ENCODE measurements at regions not wholly inside any gene's neighbourhood (a gene's known extent, or its start where the extent isn't known, plus 50 kb on each side); places are given as distances from the start of the nearest gene placed in this dataset.

- no peak for DNase-seq (ENCODE audit: extremely low read depth, insufficient read length)
- H3K4me3 ChIP-seq (replicated peaks; ENCODE audit: low read depth, low read length), result no peak overlapping the region
- TF ChIP-seq CTCF (IDR thresholded peaks at IDR 0.05; ENCODE audit: insufficient read depth, low read length, poor library complexity, severe bottlenecking), result no peak
- no peaks in the 10 kb centered on the region for H3K36me3 ChIP-seq (ENCODE audit: control insufficient read depth, insufficient read depth, low read length)
- no peaks in the 10 kb centered on the region for H3K27me3 ChIP-seq (replicated peaks; ENCODE audit: control insufficient read depth, insufficient read depth, low read length)
Observed at GRCh38 chr1:187143783-187144182, 315.0 kb downstream of the PLA2G4A start.

- TF ChIP-seq CTCF (IDR thresholded peaks at IDR 0.05; ENCODE audit: insufficient read depth, low read length, poor library complexity, severe bottlenecking), result no peak
- DNase-seq (ENCODE audit: extremely low read depth, insufficient read length), result no peak
- Histone ChIP-seq H3K36me3 (ENCODE audit: control insufficient read depth, insufficient read depth, low read length) (no peaks in the 10 kb centered on the region), H3K4me3 (replicated peaks; ENCODE audit: low read depth, low read length) (no peak overlapping the region), H3K27me3 (replicated peaks; ENCODE audit: control insufficient read depth, insufficient read depth, low read length) (no peaks in the 10 kb centered on the region)
Observed at GRCh38 chr1:187146388-187146787, 317.6 kb downstream of the PLA2G4A start.

GRCh38 chr1:187151555-187151954, 322.8 kb downstream of the PLA2G4A start:
- Histone ChIP-seq H3K27me3 (replicated peaks; ENCODE audit: control insufficient read depth, insufficient read depth, low read length) (no peaks in the 10 kb centered on the region), H3K4me3 (replicated peaks; ENCODE audit: low read depth, low read length) (no peak overlapping the region), H3K36me3 (ENCODE audit: control insufficient read depth, insufficient read depth, low read length) (no peaks in the 10 kb centered on the region)
- DNase-seq (ENCODE audit: extremely low read depth, insufficient read length), result no peak
- no peak for TF ChIP-seq CTCF (IDR thresholded peaks at IDR 0.05; ENCODE audit: insufficient read depth, low read length, poor library complexity, severe bottlenecking)

GRCh38 chr1:187153047-187153446, 324.3 kb downstream of the PLA2G4A start:
- no peaks in the 10 kb centered on the region for H3K27me3 ChIP-seq (replicated peaks; ENCODE audit: control insufficient read depth, insufficient read depth, low read length)
- H3K36me3 ChIP-seq (ENCODE audit: control insufficient read depth, insufficient read depth, low read length), result no peaks in the 10 kb centered on the region
- TF ChIP-seq CTCF (IDR thresholded peaks at IDR 0.05; ENCODE audit: insufficient read depth, low read length, poor library complexity, severe bottlenecking), result no peak
- no peak overlapping the region for H3K4me3 ChIP-seq (replicated peaks; ENCODE audit: low read depth, low read length)
- no peak for DNase-seq (ENCODE audit: extremely low read depth, insufficient read length)

GRCh38 chr1:187157115-187157514, 328.4 kb downstream of the PLA2G4A start:
- Histone ChIP-seq H3K4me3 (replicated peaks; ENCODE audit: low read depth, low read length) (no peak overlapping the region), H3K27me3 (replicated peaks; ENCODE audit: control insufficient read depth, insufficient read depth, low read length) (no peaks in the 10 kb centered on the region), H3K36me3 (ENCODE audit: control insufficient read depth, insufficient read depth, low read length) (no peaks in the 10 kb centered on the region)
- no peak for DNase-seq (ENCODE audit: extremely low read depth, insufficient read length)
- no peak for TF ChIP-seq CTCF (IDR thresholded peaks at IDR 0.05; ENCODE audit: insufficient read depth, low read length, poor library complexity, severe bottlenecking)

- DNase-seq (ENCODE audit: extremely low read depth, insufficient read length), result no peak
- H3K27me3 ChIP-seq (replicated peaks; ENCODE audit: control insufficient read depth, insufficient read depth, low read length), result no peaks in the 10 kb centered on the region
- no peak for TF ChIP-seq CTCF (IDR thresholded peaks at IDR 0.05; ENCODE audit: insufficient read depth, low read length, poor library complexity, severe bottlenecking)
Observed at GRCh38 chr1:187157552-187157951, 328.8 kb downstream of the PLA2G4A start.

More at GRCh38 chr1:187157552-187157951, 328.8 kb downstream of the PLA2G4A start:
- Histone ChIP-seq H3K36me3 (ENCODE audit: control insufficient read depth, insufficient read depth, low read length) (no peaks in the 10 kb centered on the region), H3K4me3 (replicated peaks; ENCODE audit: low read depth, low read length) (no peak overlapping the region)

Measured in GM06990 (cell line).